ENCODE measurements at regions not wholly inside any gene's neighbourhood (a gene's known extent, or its start where the extent isn't known, plus 50 kb on each side); places are given as distances from the start of the nearest gene placed in this dataset.

- DNase-seq (ENCODE audit: low spot score), result no peak
- Histone ChIP-seq H3K4me1 (peaks cover 0 to 3% of the 10 kb centered on the region in 2 donors), H3K9me3 (no peaks in the 10 kb centered on the region), H3K36me3 (no peaks in the 10 kb centered on the region), H3K27ac (peak overlapping the region in 1 of 2 donors; percentile 24), H3K4me3 (peak overlapping the region; percentile 38 to 50), H3K27me3 (no peaks in the 10 kb centered on the region)
- no peak for TF ChIP-seq CTCF (IDR thresholded peaks at IDR 0.05)
These were observed 209.8 kb upstream of the NUDT4 start for GRCh38 chr12:93167841-93168492.

GRCh38 chr12:93168751-93169150 lies 209.0 kb upstream of the NUDT4 start:
- no peaks in the 10 kb centered on the region for H3K36me3 ChIP-seq
- no peak overlapping the region for H3K27ac ChIP-seq
- no peak for TF ChIP-seq CTCF (IDR thresholded peaks at IDR 0.05)
- no peaks in the 10 kb centered on the region for H3K27me3 ChIP-seq
- no peak for DNase-seq (ENCODE audit: low spot score)
- H3K4me1 ChIP-seq, result peaks cover 0 to 11% of the 10 kb centered on the region in 2 donors
- H3K4me3 ChIP-seq, result peak overlapping the region in 1 of 2 donors; percentile 50
- H3K9me3 ChIP-seq, result no peaks in the 10 kb centered on the region

- TF ChIP-seq CTCF (IDR thresholded peaks at IDR 0.05), result no peak
- Histone ChIP-seq H3K27ac (no peak overlapping the region), H3K27me3 (no peaks in the 10 kb centered on the region), H3K36me3 (no peaks in the 10 kb centered on the region), H3K4me3 (no peak overlapping the region), H3K4me1 (peaks cover 0 to 19% of the 10 kb centered on the region in 2 donors), H3K9me3 (no peaks in the 10 kb centered on the region)
- DNase-seq (ENCODE audit: low spot score), result no peak
These were observed 208.2 kb upstream of the NUDT4 start for GRCh38 chr12:93169536-93169935.

DNA sequence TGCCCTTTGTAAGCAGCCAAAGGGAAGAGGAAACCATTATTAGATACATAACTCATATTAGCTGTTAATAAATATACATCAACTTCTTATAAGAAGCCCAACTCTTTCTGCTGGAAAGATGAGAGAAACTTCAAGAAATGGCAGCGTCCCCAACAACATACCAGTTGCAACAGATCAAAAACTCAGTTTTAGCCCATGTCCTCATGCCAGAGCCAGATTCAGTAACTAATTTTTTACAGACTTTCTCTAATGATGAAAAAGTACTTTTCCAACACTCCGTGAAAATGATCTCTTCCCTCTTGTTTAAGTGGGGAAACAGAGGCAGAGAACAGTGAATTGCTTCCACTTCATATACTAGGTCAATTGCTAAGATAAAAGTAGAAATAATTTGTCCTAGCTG lies 206.8 kb upstream of the NUDT4 start:
- no peak overlapping the region for H3K27ac ChIP-seq
- H3K4me1 ChIP-seq, result peaks cover 0 to 32% of the 10 kb centered on the region in 2 donors
- no peaks in the 10 kb centered on the region for H3K9me3 ChIP-seq
- H3K4me3 ChIP-seq, result no peak overlapping the region
- H3K36me3 ChIP-seq, result no peaks in the 10 kb centered on the region
- H3K27me3 ChIP-seq, result no peaks in the 10 kb centered on the region
- TF ChIP-seq CTCF (IDR thresholded peaks at IDR 0.05), result no peak
- no peak for DNase-seq (ENCODE audit: low spot score)

GRCh38 chr12:93173178-93173957 lies 204.4 kb upstream of the NUDT4 start:
- no peaks in the 10 kb centered on the region for H3K27me3 ChIP-seq
- H3K9me3 ChIP-seq, result no peaks in the 10 kb centered on the region
- no peaks in the 10 kb centered on the region for H3K36me3 ChIP-seq
- H3K4me3 ChIP-seq, result no peak overlapping the region
- no peak for TF ChIP-seq CTCF (IDR thresholded peaks at IDR 0.05)
- peaks cover 0 to 51% of the 10 kb centered on the region in 2 donors for H3K4me1 ChIP-seq
- no peak for DNase-seq (ENCODE audit: low spot score)
- peak overlapping the region; percentile 78 for H3K27ac ChIP-seq
